ENCODE measurements at regions not wholly inside any gene's neighbourhood (a gene's known extent, or its start where the extent isn't known, plus 50 kb on each side); places are given as distances from the start of the nearest gene placed in this dataset.

DNA sequence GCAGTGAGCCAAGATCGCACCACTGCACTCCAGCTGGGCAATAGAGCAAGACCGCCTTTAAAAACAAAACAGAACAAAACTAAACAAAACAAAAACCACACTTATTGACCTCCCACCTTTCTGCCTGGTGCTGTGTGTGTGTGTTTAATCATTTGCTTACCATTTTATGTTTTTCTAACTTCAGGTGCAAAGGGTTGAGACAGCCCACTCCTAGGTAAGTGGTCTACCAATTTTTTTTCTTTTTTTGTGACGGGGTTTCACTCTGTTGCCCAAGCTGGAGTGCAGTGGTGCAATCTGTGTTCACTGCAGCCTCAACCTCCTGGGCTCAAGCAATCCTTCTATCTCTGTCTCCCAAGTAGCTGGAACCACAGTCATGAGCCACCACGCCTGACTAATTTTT is 65.8 kb downstream of the SALL1 start:
- no peak for DNase-seq

DNA sequence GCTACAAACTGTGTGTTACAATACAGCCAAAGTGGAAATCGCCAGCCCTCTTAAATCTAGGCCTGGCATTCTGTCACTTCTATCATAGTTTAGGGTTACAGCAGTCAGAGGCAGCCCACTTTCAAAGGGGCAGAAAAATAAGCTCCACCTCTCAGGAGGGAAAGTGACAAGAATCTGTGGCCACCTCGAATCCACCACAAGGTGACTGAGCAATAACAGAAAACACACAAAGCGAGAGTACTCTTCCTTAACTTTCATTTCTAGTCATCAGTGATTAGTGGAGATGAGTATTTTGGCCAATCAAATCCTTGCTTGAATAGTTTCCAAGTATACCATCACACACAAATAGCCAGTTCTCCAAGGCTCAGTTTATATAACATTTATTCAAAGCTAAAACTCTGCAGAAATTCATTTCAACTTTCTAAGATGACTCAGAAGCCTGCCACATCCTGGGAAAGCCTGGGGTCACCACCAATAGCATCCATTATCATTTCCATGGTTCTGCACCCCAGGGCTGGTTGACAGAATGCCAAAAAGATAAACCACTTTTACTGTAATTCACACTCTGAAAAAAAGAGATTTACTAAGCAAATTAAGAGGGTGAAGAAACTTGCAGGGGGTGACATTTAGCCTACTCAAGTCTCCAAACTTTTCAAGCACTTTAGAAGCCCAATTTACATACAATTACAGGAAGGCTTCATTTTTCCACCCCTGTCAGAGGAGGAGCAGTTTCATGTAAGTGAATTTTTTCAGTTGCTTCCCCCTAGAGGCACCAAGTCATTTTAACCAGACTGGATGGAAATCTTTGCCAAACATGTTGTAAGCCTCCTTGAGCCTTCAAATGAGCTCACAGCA is 66.8 kb downstream of the SALL1 start:
- DNase-seq: no peak

DNA sequence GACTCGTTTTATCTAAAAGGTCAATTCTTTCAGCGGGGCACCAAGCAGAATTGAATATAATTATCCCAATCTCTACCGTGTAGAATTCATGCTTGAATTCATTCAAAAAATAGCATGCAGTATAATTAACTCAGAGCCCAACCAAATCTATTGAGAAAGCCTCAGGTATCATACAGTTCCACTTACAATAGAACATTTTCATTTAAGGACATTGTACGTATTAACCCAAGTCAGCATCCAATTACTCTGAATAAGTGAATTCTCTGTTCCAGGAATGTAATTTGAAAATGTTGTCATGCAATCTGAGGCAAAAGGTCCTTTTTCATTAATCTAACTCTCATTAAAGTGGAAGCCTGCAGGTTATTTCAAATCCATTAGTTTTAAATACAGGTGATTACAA is 78.5 kb downstream of the SALL1 start:
- no peak for DNase-seq

DNA sequence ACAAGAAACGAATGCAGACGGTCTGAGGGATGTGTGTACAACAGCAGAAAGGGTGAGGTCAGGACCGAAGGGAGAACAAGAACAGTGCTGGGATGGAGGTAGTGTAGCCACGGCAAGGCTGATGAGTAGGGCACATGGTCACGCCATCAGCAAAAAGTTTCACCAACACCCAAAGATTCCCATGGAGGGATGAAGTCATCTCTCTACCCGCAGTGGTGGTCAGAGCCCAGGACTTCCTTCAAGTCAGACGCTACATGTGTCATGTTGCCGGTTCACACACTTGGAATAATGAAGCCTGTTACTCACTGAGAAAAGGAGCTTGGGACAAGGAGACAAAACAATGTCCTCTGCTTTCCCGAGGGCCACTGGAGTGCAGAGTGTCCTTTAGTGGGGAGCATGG is 79.7 kb downstream of the SALL1 start:
- DNase-seq: no peak

DNA sequence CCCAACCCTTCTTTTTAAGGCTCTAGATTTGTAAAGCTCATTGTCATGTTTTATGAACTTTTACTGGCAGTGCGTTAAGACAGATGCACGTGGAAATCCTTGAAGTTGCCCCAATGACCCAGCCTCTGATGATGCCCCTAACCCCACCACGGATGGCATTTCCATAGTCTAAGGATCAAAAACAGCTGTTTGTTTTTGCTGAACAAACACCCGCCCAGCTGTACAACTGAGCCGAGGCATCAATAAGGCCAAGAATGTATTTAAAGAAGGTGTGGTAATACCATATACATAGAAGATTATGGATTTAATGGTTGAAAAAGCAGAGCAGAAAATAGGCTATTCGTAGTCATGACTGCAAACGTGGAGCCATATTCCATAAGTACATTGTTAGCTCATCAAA is 83.7 kb downstream of the SALL1 start:
- no peak for DNase-seq

DNA sequence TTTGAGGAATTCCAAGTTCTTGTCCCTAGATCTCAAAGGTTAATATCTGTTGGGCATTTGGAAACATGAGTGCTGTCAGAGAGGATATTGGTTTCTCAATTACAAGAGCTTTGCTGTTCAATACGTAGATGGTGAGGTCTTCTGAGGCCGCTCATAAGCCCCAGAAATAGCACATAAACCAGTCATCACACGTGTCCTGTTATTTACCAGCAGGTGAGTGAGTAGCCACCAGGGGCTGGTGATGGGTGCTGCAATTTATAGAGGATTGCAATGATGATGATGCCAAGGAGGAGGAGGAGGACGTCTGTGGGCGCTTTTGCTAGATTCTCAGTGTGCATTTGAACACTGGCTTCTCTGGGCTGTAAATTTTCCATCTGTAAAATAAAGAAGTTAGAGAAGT is 89.0 kb downstream of the SALL1 start:
- DNase-seq: no peak

DNA sequence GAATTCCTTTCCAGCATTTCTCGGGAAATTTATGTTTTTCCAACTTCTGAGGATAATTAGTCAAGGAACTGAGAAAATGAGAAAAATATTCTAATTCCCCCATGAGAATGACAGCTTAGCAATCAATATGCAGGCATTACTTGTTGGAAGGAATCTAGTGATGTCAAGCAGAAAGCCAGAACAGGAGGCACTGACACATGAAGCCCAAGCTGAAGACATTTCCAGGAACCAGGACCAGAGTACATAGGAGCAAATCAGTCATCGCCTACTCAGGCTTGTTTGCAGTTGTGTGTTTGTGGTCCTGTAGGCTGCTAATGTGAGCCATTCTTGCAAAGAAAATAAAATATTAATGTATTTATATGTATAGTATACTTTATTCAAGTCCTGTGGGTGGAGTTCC is 89.7 kb downstream of the SALL1 start:
- no peak for DNase-seq

DNA sequence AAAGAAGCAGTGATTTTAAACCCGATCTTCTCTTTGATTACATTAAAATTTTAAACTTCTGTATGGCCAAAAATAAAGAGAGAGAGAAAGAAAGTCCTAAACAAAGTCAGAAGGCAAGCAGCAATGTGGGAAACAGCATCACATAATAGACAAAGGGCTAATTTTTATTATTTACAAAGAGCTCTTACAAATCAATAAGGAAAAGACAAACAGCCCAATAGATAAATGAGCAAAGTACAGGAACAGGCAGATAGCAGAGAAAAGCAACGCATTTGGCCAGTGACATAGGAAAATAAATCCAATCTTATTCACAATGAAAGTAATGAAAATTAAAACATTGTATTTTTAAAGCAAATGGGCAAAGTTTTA is 93.1 kb downstream of the SALL1 start:
- no peak for DNase-seq

DNA sequence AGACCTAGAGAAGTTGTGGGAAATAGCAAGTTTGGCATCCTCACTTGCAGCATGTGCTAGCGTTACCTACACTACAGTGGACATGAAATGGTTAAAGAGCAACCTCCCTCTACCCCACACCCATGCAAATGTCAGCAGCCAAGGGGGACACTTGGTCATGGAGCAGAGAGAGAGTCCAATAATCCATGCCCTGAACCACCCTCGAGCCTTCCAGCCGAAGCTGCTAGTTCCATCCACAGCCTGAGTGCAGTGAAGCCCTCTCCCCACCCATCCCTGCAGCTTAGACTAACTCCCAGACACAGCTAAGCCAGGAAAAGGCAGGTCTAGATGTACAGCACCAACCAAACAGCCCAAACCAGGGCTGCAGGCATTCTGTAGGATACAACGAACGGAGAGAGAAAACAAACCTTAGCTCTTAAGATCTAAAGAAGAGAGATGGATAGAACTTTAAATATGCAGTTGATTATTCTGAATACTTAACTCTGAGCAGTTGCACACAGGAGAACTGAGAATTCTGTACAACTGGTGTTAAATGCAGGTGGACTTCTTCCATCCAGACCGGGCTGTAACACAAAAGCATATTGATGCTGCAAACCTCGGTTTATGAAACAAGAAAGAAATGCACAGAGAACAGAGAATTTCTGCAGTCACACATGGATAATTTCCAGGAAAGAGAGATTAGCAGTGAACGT is 93.8 kb downstream of the SALL1 start:
- DNase-seq: no peak

DNA sequence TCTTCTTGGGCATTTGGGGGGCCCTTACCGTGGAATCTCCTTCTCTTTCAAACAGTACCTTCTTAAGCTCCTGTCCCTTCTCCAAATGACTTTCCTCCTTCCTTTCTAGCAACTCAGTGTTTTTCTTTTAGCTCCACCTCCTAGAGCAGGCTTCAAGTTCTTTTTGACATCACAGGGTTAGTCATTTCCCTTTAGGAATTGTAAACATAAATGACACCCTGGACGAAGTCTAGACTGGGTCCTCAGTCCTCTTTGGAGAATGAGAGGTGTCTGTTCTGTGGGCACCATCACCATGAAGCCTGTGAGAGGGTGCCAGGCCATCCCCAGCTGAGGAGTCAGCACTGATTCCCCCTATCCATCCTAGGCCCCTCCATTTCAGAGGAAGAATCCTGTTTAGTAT is 94.7 kb downstream of the SALL1 start:
- no peak for DNase-seq

DNA sequence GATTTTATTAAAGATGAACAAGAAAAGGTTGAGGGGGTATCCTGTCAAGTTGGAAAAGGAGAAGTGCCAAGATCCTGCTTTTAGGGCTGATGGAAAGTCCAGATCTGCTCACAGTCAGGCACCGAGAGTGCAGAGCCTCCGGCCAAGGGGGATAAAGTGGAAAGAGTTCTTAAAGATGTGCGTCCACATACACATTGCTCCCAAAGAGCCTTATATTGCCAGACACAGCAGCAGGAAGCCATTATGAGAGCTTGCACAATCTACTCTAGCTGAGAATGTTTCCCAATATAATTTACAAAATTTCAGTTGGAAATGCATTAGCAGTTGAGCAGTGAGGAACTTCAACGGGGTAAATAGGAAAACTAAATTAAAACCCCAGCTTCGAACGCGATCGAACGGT is 95.6 kb downstream of the SALL1 start:
- no peak for DNase-seq

DNA sequence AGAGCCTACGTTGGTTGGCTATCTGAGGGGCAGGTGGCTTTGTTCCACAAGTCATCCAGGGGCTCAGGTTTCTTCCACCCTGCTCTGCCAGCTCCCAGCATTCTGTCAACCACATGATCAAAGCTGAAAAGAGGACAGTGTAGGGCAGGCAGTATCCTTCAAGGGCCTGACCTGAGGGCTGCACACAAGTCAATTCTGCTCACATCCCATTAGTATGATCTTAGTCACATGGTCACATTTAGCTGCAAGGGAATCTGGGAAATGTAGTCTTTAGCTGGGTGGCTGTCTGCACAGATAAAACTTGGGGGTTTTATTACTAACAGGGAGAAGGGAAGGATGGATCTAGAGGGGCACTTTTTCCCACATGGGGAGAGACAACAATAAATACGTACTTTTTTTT is 97.3 kb downstream of the SALL1 start:
- no peak for DNase-seq

DNA sequence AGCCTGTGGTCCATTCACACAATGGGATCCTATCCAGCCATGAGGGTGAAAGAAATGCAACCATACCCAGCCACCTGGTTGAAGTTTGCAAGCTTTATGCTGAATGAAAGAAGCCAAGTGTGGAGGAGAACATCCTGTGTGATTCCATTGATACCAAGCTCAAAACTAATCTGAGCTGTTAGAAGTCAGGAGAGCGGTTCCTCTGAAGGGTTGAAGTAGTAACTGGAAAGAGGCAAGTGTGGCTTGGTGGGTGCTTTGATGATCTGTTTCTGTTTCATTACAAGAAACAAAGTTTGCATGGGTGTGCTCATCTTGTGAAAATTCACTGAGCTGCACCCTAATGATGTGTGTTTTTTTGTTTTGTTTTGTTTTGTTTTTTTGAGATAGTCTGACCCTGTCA is 99.4 kb downstream of the SALL1 start:
- DNase-seq: no peak

DNA sequence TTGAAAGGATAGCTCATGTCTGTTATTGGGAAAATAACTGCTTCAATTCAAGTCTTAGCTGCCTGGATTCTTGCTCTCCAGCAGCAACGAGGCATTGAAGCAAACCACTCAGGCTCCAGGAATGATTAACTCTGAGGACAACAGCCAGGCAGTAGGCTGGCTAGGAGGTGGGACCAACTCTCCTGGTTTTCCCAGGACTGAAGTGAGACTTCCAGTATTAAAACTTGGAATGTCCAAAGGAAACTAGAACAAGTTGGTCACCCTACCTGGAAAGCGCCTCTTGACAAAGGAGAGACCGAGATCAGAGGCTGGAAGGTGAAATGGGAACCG is 100.7 kb downstream of the SALL1 start:
- no peak for DNase-seq

DNA sequence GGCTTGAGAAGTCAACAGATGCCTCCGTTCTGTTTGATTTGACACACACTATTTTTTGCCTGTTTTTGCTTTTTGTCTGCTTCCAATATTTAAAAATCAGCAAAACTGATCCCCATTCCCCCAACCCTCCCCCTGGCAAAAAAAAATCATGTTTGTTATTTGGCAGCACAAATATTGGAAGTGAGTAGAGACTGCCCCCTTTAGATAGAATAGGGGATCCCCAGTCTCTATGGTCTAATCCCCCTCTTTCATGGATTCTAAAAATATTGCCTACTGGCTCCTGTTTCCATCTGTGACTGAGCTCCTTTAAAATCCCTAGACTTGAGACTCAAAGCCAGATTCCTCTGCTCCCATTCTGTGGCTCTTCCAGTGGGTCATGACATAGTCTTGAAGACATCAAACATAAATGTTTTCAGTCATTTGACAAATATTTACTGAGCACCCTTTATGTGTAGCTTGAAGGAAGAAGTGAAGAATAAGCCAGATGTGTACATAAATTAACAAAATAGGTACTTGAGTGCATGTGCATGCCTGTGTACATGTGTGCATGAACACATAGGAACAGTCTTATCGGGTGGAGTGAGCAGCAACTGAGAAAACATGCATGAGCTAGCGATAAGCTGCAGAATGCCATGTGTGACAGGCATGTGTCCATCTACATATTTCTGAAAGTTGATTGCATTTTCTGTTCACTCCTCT is 101.2 kb downstream of the SALL1 start:
- DNase-seq: no peak

DNA sequence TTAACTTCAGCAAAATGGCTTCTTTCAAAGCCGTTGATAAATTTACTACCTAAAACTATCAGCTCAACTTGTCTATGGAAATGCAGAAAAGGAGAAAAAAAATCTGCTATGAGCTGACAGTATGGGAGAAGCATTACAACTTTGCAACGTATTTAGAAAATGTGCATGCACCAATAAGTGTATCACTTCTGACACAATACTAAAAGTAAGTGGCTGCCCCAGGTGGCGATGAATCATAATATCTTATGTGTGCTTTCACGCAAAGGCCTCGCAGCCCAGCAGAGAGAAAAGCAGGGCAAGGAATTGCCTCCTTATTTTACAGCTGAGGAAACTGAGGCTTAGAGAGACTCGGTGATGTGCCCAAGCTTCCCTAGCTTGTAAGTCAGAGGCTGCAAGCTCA is 101.8 kb downstream of the SALL1 start:
- DNase-seq: no peak

DNA sequence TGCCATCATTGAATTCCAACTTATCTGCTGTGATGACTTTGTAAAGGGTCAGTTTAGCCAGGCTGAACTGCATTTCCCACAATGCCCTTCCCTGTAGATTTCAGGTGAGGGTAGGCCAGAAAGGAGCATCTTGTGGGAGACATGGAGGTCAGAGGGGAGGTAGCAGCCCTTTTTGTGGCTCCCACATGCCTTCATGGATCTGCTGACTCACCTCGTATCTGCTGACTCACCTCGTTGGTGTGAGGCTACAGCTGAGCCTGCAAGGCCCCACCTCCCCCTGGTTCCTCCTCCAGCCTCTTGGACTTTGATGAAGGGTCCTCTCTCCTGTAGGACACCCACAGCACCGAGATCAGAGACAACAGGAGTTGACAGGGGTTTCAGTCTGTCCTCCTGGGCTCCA is 102.5 kb downstream of the SALL1 start:
- no peak for DNase-seq

DNA sequence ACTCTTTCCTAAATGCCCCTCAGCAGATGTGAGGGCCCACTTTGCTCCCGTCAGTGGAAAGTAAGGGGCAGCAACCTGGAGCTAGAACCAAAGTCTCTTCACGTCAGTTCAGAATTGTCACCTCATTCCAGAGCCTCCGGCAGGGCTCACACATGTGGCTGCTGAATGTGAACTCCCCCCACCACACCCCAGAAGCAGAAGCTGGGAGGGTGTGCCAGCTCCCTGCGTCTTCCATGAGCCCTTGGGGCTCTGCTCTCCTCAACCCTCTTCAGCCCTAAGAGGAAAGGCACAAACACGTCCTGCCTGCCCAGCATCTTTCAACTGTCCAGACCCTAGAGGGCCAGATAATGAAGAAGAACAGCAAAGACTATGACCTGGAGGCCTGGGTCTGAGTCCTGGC is 105.3 kb downstream of the SALL1 start:
- DNase-seq: no peak

DNA sequence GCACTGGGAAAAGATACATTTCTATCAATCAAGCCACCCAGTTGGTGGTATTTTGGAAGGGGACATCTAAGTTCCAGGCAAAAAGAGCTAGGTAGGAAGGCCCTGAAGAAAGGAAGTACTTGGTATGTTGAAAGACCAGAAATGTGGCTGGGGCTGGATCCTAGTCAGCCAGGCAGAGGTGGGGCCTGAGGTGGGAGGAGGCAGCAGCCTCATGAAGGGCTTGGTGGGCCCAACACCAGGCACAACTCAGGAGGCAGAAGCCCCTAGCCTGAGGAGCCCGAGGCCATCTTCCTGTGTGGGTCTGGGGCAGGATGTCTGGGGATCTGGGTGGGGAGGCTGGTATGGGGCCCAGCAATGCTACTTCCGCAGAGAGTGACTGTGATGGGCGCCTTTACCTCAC is 105.9 kb downstream of the SALL1 start:
- no peak for DNase-seq

DNA sequence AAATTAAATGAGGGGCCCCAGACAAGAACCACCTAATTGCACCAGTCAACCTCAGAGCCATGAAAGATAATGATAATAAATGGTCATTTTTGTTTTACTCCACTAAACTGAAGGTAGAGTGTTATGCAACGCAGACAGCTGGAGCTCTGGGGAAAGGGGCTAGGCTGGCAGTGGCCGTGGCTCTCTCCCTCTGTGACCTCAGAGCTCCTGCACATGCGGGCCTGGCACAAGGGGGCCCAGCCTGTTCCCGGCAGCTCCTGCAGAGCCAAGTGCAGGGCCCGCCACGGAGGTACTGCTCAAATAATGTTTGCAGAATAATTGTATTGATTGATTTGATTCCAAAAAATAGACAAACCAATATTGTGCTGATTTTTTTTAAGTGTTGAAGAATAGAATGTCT is 109.5 kb downstream of the SALL1 start:
- DNase-seq: no peak

DNA sequence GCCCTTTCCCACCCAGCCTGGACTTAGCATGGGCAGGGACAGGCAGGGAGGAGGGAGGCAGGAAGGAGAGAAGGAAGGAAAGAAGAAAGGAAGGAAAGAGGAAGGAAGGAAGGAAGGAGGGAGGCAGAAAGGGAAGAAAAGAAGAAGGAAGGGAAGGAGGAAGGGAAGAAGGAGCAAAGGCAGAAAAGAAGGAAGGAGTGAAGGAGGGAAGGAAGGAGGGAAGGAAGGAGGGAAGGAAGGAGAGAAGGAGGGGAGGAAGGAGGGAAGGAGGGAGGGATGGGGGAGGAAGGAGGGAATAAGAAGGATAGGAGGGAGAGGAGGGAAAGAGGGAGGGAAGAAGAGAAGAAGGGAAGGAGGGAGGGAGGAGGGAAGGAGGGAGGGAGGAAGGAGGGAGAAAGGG is 110.4 kb downstream of the SALL1 start:
- no peak for DNase-seq

DNA sequence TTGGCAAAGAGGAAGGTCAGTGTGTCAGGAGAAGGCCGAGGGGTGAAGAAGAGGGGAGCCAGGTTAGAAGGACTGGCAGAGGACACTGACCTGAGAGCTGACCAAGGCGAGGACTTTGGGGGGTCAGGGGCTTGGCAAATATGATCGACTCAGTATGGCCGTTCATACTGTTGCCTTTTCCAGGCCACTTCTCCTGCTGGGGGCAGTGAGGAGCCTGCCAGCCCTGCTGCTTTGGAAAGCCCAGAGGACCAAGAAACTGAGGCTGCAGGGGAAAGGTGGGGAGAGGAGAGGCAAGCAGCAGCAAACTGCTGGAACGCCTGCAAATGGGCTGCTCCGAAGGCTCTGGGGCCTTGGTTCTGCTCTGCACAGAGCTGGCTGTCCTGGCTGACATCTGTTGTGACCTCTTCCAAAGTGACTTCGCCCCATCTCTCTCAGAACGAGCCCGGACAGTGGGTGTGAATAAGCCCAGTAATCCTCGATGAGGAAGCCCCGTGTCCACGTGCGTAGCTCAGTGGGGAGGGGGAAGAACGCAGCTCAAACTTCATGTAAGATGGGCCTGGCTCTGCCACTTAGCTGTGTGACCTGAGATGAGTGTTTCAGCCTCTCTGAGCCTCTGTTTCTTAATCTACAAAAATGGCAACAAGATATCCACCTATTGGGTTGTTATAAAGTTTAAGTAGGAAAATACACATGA is 111.3 kb downstream of the SALL1 start:
- no peak for DNase-seq

DNA sequence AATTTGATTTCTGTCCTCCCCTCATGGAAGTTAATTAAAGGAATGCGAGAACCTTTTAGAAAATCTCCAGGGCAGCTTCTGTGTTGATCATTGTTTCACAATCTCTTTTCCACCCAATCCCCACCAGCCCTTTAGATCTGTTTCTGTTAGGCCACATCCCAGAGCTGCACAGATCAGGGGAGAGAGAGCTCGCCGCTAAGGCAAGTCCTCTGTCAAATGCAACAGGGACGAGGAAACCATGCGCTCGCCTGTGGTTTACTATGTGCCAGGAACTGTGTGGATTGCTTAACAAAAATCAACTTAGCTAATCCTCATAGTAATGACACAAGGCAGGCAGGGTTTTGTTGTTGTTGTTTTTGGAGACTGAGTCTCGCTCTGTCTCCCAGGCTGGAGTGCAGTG is 115.4 kb downstream of the SALL1 start:
- DNase-seq: no peak

DNA sequence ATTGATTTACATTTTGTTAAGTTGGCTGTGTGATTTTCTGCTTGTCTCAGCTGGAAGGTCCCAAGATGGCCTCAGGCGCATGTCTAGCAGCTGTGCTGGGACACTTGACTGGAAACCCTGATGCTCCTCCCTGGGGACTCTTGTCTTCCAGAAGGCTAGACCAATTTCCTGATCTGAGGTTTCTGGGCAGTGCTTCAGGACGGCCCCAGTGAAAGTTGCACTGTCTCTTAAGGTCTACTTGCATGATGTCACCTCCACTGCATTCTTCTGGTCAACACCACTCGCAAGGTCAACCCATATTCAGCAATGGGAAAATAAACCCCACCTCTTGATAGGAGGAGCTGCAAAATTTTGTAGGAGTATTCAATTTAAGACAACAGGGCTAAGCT is 116.0 kb downstream of the SALL1 start:
- DNase-seq: no peak
